Left lung (tissue), 4 donors: ENCODE measurements at regions not wholly inside any gene's neighbourhood (a gene's known extent, or its start where the extent isn't known, plus 50 kb on each side); places are given as distances from the start of the nearest gene placed in this dataset.

Experiments used
- ATAC-seq: fragments of 200-7000 bp; cut with Tn5 transposase; one replicate; pipeline ENCODE4 v1.9.1; 2020; ENCODE audit warnings: moderate library complexity
- DNase-seq, 4 donors: peaks; one replicate each; pipeline ENCODE4 v3.0.0-alpha.2; 2013 to 2020
- H3K27ac ChIP-seq, 2 donors: fragments of 200-600 bp; sonication (generic) in 1 of 2; one replicate each; pipeline versions ENCODE4 v1.5.0 to v1.8.0; 2020 to 2021
- H3K27me3 ChIP-seq, 2 donors: fragments of 200-600 bp; sonication (generic) in 1 of 2; one replicate each; pipeline versions ENCODE4 v1.5.0 to v1.8.0; 2020 to 2021
- H3K36me3 ChIP-seq, 2 donors: fragments of 200-600 bp; sonication (generic) in 1 of 2; one replicate each; pipeline versions ENCODE4 v1.5.0 to v1.8.0; 2020 to 2021
- H3K4me1 ChIP-seq, 2 donors: fragments of 200-600 bp; one replicate each; pipeline ENCODE4 v1.8.0; 2021
- H3K4me3 ChIP-seq, 2 donors: fragments of 200-600 bp; sonication (generic) in 1 of 2; one replicate each; pipeline versions ENCODE4 v1.5.0 to v1.8.0; 2020 to 2021; ENCODE audit warnings: mild to moderate bottlenecking in 1 of 2
- H3K9me3 ChIP-seq, 2 donors: fragments of 200-600 bp; sonication (generic) in 1 of 2; one replicate each; pipeline versions ENCODE4 v1.5.0 to v1.8.0; 2020 to 2021
- CTCF ChIP-seq, 2 donors: fragments of 200-600 bp; sonication (generic) in 1 of 2; IDR thresholded peaks; one replicate each; pipeline versions ENCODE4 v1.5.0 to v1.8.0; 2021; ENCODE audit warnings: antibody characterized with exemption in 2 of 2
- intact Hi-C, 2 donors: fragments of 100-400 bp; cut with DNase I; formaldehyde crosslinking; loops; one replicate each; pipeline versions ENCODE4 v1.11.2 to v1.14.2; 2022
- donor health status: DM: no; HTN: yes; CAD: no.
- donor health status: DM: no; HTN: no; CAD: no.

- Histone ChIP-seq H3K27ac (peak overlapping the region; percentile 48 to 97), H3K9me3 (no peaks in the 10 kb centered on the region), H3K4me3 (peak overlapping the region in 1 of 2 donors; percentile 17), H3K36me3 (no peaks in the 10 kb centered on the region), H3K4me1 (peaks cover 0 to 57% of the 10 kb centered on the region in 2 donors), H3K27me3 (no peaks in the 10 kb centered on the region)
- intact Hi-C loops, result no loop called here
- ATAC-seq (peak; percentile 4), DNase-seq (peak in 1 of 4 donors; percentile 48)
- TF ChIP-seq CTCF (IDR thresholded peaks at IDR 0.05), result no peak
These were observed 100.0 kb upstream of the HDAC4 start for GRCh38 chr2:239500574-239501550.

GRCh38 chr2:239499726-239500573, 99.1 kb upstream of the HDAC4 start:
- no peak for TF ChIP-seq CTCF (IDR thresholded peaks at IDR 0.05)
- ATAC-seq, result peak; percentile 3
- no peaks in the 10 kb centered on the region for H3K36me3 ChIP-seq
- intact Hi-C loops, result no loop called here
- peak overlapping the region; percentile 48 to 97 for H3K27ac ChIP-seq
- H3K4me3 ChIP-seq, result no peak overlapping the region
- no peaks in the 10 kb centered on the region for H3K9me3 ChIP-seq
- H3K4me1 ChIP-seq, result peaks cover 0 to 62% of the 10 kb centered on the region in 2 donors
- peak in 1 of 4 donors; percentile 52 for DNase-seq
- H3K27me3 ChIP-seq, result peaks cover 0 to 1% of the 10 kb centered on the region in 2 donors

GRCh38 chr2:239498981-239499634, 98.3 kb upstream of the HDAC4 start:
- Histone ChIP-seq H3K4me3 (no peak overlapping the region), H3K27me3 (peaks cover 0 to 4% of the 10 kb centered on the region in 2 donors), H3K27ac (peak overlapping the region in 1 of 2 donors; percentile 48), H3K9me3 (no peaks in the 10 kb centered on the region), H3K4me1 (peaks cover 0 to 54% of the 10 kb centered on the region in 2 donors), H3K36me3 (no peaks in the 10 kb centered on the region)
- DNase-seq (peak in 3 of 4 donors; percentile 54 to 80 (median 61)), ATAC-seq (peak; percentile 5)
- intact Hi-C loops, result no loop called here
- TF ChIP-seq CTCF (IDR thresholded peaks at IDR 0.05), result no peak

- Histone ChIP-seq H3K4me3 (no peak overlapping the region), H3K4me1 (peaks cover 0 to 48% of the 10 kb centered on the region in 2 donors), H3K36me3 (no peaks in the 10 kb centered on the region), H3K27ac (no peak overlapping the region), H3K27me3 (peaks cover 0 to 4% of the 10 kb centered on the region in 2 donors), H3K9me3 (no peaks in the 10 kb centered on the region)
- DNase-seq (no peak), ATAC-seq (no peak)
- intact Hi-C loops, result no loop called here
- no peak for TF ChIP-seq CTCF (IDR thresholded peaks at IDR 0.05)
These were observed 97.8 kb upstream of the HDAC4 start for GRCh38 chr2:239498576-239498975.
